HEK293 (cell line): ENCODE measurements at regions not wholly inside any gene's neighbourhood (a gene's known extent, or its start where the extent isn't known, plus 50 kb on each side); places are given as distances from the start of the nearest gene placed in this dataset.

Experiments used
- CTCF ChIA-PET: fragments of 350-600 bp; formaldehyde crosslinking; extraction: SDS; loops from one replicate; lab custom pipeline; 2021; ENCODE audit warnings: antibody characterized with exemption; lab: Yijun Ruan, JAX
- POLR2A ChIA-PET: fragments of 300-600 bp; formaldehyde crosslinking; extraction: SDS; loops from one replicate; lab custom pipeline; 2020; ENCODE audit warnings: antibody characterized with exemption, inconsistent platforms; lab: Yijun Ruan, JAX
- H3K27ac ChIP-seq: fragments of 200-500 bp; sonication (Bioruptor generic); 2 replicates; pipeline ENCODE4 v1.5.1; 2014; ENCODE audit warnings: low read depth, low read length, control low read depth, inconsistent platforms; ENCODE audit errors: extremely low read depth
- H3K36me3 ChIP-seq, 2 experiments: fragments of 200-500 bp in 1 of 2; sonication (Bioruptor generic) in 1 of 2; 1 replicate in 1 of 2; 2 replicates in 1 of 2; pipeline ENCODE4 v1.5.1; 2014 to 2017; ENCODE audit warnings: inconsistent platforms in 2 of 2, low read length in 2 of 2; ENCODE audit not compliant: control insufficient read depth in 2 of 2, insufficient read depth in 1 of 2
- H3K4me1 ChIP-seq: fragments of 200-500 bp; sonication (Bioruptor generic); 2 replicates; pipeline ENCODE4 v1.5.1; 2014; ENCODE audit warnings: mild to moderate bottlenecking, low read length, inconsistent platforms; ENCODE audit not compliant: control insufficient read depth, insufficient read depth
- H3K4me3 ChIP-seq: 2 replicates; pipeline ENCODE4 v1.5.1; 2011; ENCODE audit warnings: low read depth, mild to moderate bottlenecking, control low read depth, low read length, moderate library complexity
- H3K9me3 ChIP-seq: fragments of 200-500 bp; sonication (Bioruptor generic); 2 replicates; pipeline ENCODE4 v1.5.1; 2014; ENCODE audit warnings: low read depth, low read length, inconsistent platforms; ENCODE audit not compliant: control insufficient read depth, insufficient read depth
- ELK4 ChIP-seq: IDR thresholded peaks from 2 replicates; pipeline ENCODE4 v1.6.1; 2011; ENCODE audit warnings: mild to moderate bottlenecking, low read depth, low read length, borderline replicate concordance
- HIC1 ChIP-seq: fragments of 450-650 bp; formaldehyde crosslinking; IDR thresholded peaks from 2 replicates; pipeline ENCODE4 v1.5.1; 2016; ENCODE audit warnings: missing biosample characterization, missing genetic modification characterization
- HOXD13 ChIP-seq: sonication (generic); formaldehyde crosslinking; IDR thresholded peaks from 2 replicates; pipeline ENCODE4 v1.8.0; 2022; ENCODE audit warnings: missing genetic modification reagents, borderline replicate concordance
- MYNN ChIP-seq: fragments of 450-650 bp; formaldehyde crosslinking; IDR thresholded peaks from 2 replicates; pipeline ENCODE4 v1.5.1; 2016; ENCODE audit warnings: missing biosample characterization, missing genetic modification characterization, borderline replicate concordance
- PRDM6 ChIP-seq: fragments of 450-650 bp; formaldehyde crosslinking; IDR thresholded peaks from 2 replicates; pipeline ENCODE4 v1.5.1; 2017; ENCODE audit warnings: missing biosample characterization, missing genetic modification characterization
- WT1 ChIP-seq: fragments of 450-650 bp; formaldehyde crosslinking; IDR thresholded peaks from 2 replicates; pipeline ENCODE4 v1.5.1; 2016; ENCODE audit warnings: missing biosample characterization, missing genetic modification characterization
- ZBTB20 ChIP-seq: fragments of 450-650 bp; formaldehyde crosslinking; IDR thresholded peaks from 2 replicates; pipeline ENCODE4 v1.5.1; 2016; ENCODE audit warnings: missing biosample characterization, missing genetic modification characterization
- ZBTB21 ChIP-seq: fragments of 450-650 bp; formaldehyde crosslinking; IDR thresholded peaks from 2 replicates; pipeline ENCODE4 v1.5.1; 2017; ENCODE audit warnings: missing biosample characterization, missing genetic modification characterization
- ZBTB7A ChIP-seq: fragments of 450-650 bp; formaldehyde crosslinking; IDR thresholded peaks from 2 replicates; pipeline ENCODE4 v1.5.1; 2016; ENCODE audit warnings: low read depth, missing biosample characterization, missing genetic modification characterization
- ZIC2 ChIP-seq: fragments of 450-650 bp; formaldehyde crosslinking; IDR thresholded peaks from 2 replicates; pipeline ENCODE4 v1.5.1; 2016; ENCODE audit warnings: missing biosample characterization, missing genetic modification characterization
- ZNF112 ChIP-seq: fragments of 450-650 bp; formaldehyde crosslinking; IDR thresholded peaks from 2 replicates; pipeline ENCODE4 v1.5.0; 2017; ENCODE audit warnings: missing biosample characterization, missing genetic modification characterization
- ZNF132 ChIP-seq: fragments of 450-650 bp; formaldehyde crosslinking; IDR thresholded peaks from 2 replicates; pipeline ENCODE4 v1.5.1; 2017; ENCODE audit warnings: missing biosample characterization, missing genetic modification characterization, borderline replicate concordance
- ZNF23 ChIP-seq: fragments of 450-650 bp; formaldehyde crosslinking; IDR thresholded peaks from 2 replicates; pipeline ENCODE4 v1.5.1; 2016; ENCODE audit warnings: missing biosample characterization, missing genetic modification characterization, borderline replicate concordance
- ZNF26 ChIP-seq: fragments of 450-650 bp; formaldehyde crosslinking; IDR thresholded peaks from 2 replicates; pipeline ENCODE4 v1.5.1; 2016; ENCODE audit warnings: missing biosample characterization, missing genetic modification characterization
- ZNF324 ChIP-seq: fragments of 450-650 bp; formaldehyde crosslinking; IDR thresholded peaks from 2 replicates; pipeline ENCODE4 v1.5.1; 2016; ENCODE audit warnings: missing biosample characterization, missing genetic modification characterization
- ZNF366 ChIP-seq: fragments of 450-650 bp; formaldehyde crosslinking; conservative IDR thresholded peaks from 2 replicates; pipeline ENCODE4 v1.5.1; 2016; ENCODE audit warnings: missing biosample characterization, missing genetic modification characterization
- ZNF423 ChIP-seq: fragments of 450-650 bp; formaldehyde crosslinking; IDR thresholded peaks from 2 replicates; pipeline ENCODE4 v1.5.1; 2016; ENCODE audit warnings: missing biosample characterization, missing genetic modification characterization
- ZNF560 ChIP-seq: fragments of 450-650 bp; formaldehyde crosslinking; IDR thresholded peaks from 2 replicates; pipeline ENCODE4 v1.5.1; 2017; ENCODE audit warnings: missing biosample characterization, missing genetic modification characterization, borderline replicate concordance
- ZNF623 ChIP-seq: fragments of 450-650 bp; formaldehyde crosslinking; IDR thresholded peaks from 2 replicates; pipeline ENCODE4 v1.5.1; 2016; ENCODE audit warnings: missing biosample characterization, missing genetic modification characterization
- ZNF677 ChIP-seq: fragments of 450-650 bp; IDR thresholded peaks from 2 replicates; pipeline ENCODE4 v1.5.0; 2018; ENCODE audit warnings: missing biosample characterization, mild to moderate bottlenecking, missing genetic modification characterization, moderate library complexity
- ZNF747 ChIP-seq: fragments of 450-650 bp; formaldehyde crosslinking; IDR thresholded peaks from 2 replicates; pipeline ENCODE4 v1.5.1; 2016; ENCODE audit warnings: missing biosample characterization, missing genetic modification characterization
- ZNF768 ChIP-seq: fragments of 450-650 bp; formaldehyde crosslinking; IDR thresholded peaks from 2 replicates; pipeline ENCODE4 v1.5.1; 2018; ENCODE audit warnings: missing biosample characterization, mild to moderate bottlenecking, missing genetic modification characterization
- ZNF791 ChIP-seq: fragments of 450-650 bp; formaldehyde crosslinking; IDR thresholded peaks from 2 replicates; pipeline ENCODE4 v1.5.1; 2016; ENCODE audit warnings: missing biosample characterization, missing genetic modification characterization
- ZNF792 ChIP-seq: fragments of 450-650 bp; formaldehyde crosslinking; IDR thresholded peaks from 2 replicates; pipeline ENCODE4 v1.5.1; 2016; ENCODE audit warnings: missing biosample characterization, missing genetic modification characterization
- ZNF843 ChIP-seq: fragments of 450-650 bp; formaldehyde crosslinking; IDR thresholded peaks from 2 replicates; pipeline ENCODE4 v1.5.1; 2016; ENCODE audit warnings: missing biosample characterization, missing genetic modification characterization
- TF ChIP-seq, protein P1 (sequence below): fragments of 450-650 bp; formaldehyde crosslinking; IDR thresholded peaks from 2 replicates; pipeline ENCODE4 v1.5.1; 2016; ENCODE audit warnings: missing biosample characterization, missing genetic modification characterization
- TF ChIP-seq, protein P2 (sequence below): fragments of 450-650 bp; formaldehyde crosslinking; IDR thresholded peaks from 2 replicates; pipeline ENCODE4 v1.5.1; 2017; ENCODE audit warnings: missing biosample characterization, mild to moderate bottlenecking, missing genetic modification characterization, moderate library complexity
- TF ChIP-seq, protein P3 (sequence below): fragments of 450-650 bp; formaldehyde crosslinking; IDR thresholded peaks from 2 replicates; pipeline ENCODE4 v1.5.1; 2016; ENCODE audit warnings: missing biosample characterization, missing genetic modification characterization, low read depth

DNA sequence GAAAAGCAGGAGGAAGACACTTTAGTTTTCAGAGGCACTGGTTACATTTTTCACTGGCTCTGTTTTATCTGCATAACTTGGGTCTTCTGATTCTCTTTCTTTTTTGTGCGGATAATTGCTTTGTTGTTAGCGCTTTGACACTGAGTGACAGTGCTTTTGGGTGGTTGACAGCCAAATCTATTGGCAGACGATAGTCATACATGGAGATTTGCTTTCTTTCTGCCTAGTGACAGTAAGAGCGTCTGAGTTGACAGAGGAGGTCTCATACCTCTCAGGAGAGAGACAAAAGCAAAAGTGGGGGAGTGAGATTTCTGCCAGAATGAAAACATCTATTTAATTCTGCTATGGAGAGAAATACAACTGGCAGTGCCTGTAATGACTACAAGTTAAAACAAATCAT lies 2278.0 kb upstream of the WWC1 start:
- no peaks in the 10 kb centered on the region for H3K36me3 ChIP-seq
- POLR2A ChIA-PET = no interaction called here

GRCh38 chr5:166014256-166014655 lies 2277.2 kb upstream of the WWC1 start:
- H3K4me1 ChIP-seq = no peaks in the 10 kb centered on the region
- CTCF ChIA-PET = no interaction called here
- H3K36me3 ChIP-seq = no peaks in the 10 kb centered on the region
- H3K4me3 ChIP-seq = no peak overlapping the region
- no peak overlapping the region for H3K27ac ChIP-seq
- H3K9me3 ChIP-seq = no peaks in the 10 kb centered on the region
- POLR2A ChIA-PET = no interaction called here
- no peak for TF ChIP-seq ZNF324 (tag by site-specific recombination)
- TF ChIP-seq ZBTB20 (tag by site-specific recombination) = no peak
- no peak for TF ChIP-seq HIC1 (tag by site-specific recombination)
- no peak for TF ChIP-seq WT1
- no peak for TF ChIP-seq ZNF768 (tag by site-specific recombination)
- no peak for TF ChIP-seq ZNF23 (tag by site-specific recombination)
- TF ChIP-seq, protein P1, sequence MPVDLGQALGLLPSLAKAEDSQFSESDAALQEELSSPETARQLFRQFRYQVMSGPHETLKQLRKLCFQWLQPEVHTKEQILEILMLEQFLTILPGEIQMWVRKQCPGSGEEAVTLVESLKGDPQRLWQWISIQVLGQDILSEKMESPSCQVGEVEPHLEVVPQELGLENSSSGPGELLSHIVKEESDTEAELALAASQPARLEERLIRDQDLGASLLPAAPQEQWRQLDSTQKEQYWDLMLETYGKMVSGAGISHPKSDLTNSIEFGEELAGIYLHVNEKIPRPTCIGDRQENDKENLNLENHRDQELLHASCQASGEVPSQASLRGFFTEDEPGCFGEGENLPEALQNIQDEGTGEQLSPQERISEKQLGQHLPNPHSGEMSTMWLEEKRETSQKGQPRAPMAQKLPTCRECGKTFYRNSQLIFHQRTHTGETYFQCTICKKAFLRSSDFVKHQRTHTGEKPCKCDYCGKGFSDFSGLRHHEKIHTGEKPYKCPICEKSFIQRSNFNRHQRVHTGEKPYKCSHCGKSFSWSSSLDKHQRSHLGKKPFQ (tag by site-specific recombination) = no peak
- TF ChIP-seq, protein P2, sequence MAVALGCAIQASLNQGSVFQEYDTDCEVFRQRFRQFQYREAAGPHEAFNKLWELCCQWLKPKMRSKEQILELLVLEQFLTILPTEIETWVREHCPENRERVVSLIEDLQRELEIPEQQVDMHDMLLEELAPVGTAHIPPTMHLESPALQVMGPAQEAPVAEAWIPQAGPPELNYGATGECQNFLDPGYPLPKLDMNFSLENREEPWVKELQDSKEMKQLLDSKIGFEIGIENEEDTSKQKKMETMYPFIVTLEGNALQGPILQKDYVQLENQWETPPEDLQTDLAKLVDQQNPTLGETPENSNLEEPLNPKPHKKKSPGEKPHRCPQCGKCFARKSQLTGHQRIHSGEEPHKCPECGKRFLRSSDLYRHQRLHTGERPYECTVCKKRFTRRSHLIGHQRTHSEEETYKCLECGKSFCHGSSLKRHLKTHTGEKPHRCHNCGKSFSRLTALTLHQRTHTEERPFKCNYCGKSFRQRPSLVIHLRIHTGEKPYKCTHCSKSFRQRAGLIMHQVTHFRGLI (tag by site-specific recombination) = no peak

More for the DNA sequence above, 2278.0 kb upstream of the WWC1 start:
- TF ChIP-seq ZBTB7A (tag by site-specific recombination) (no peak), ZNF560 (no peak), MYNN (tag by site-specific recombination) (no peak), ZNF791 (tag by site-specific recombination) (no peak), ZNF366 (tag by site-specific recombination) (no peak), ZNF623 (tag by site-specific recombination) (no peak), ZNF843 (no peak), ELK4 (no peak), ZNF26 (tag by site-specific recombination) (no peak), HOXD13 (CRISPR knock-in tag) (no peak), ZIC2 (no peak), ZBTB21 (no peak), ZNF132 (no peak), ZNF112 (no peak), ZNF792 (no peak), ZNF747 (no peak), ZNF423 (tag by site-specific recombination) (no peak), ZNF677 (tag by site-specific recombination) (no peak), PRDM6 (tag by site-specific recombination) (no peak)
- TF ChIP-seq, protein P3, sequence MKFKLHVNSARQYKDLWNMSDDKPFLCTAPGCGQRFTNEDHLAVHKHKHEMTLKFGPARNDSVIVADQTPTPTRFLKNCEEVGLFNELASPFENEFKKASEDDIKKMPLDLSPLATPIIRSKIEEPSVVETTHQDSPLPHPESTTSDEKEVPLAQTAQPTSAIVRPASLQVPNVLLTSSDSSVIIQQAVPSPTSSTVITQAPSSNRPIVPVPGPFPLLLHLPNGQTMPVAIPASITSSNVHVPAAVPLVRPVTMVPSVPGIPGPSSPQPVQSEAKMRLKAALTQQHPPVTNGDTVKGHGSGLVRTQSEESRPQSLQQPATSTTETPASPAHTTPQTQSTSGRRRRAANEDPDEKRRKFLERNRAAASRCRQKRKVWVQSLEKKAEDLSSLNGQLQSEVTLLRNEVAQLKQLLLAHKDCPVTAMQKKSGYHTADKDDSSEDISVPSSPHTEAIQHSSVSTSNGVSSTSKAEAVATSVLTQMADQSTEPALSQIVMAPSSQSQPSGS (tag by site-specific recombination) = no peak
- TF ChIP-seq, all 188 proteins: peak for 0
- Histone ChIP-seq H3K9me3 (no peaks in the 10 kb centered on the region), H3K4me3 (no peak overlapping the region), H3K4me1 (no peaks in the 10 kb centered on the region), H3K27ac (no peak overlapping the region)
- CTCF ChIA-PET = no interaction called here
